Mucosa of rectum (tissue), 2 donors: ENCODE measurements at regions not wholly inside any gene's neighbourhood (a gene's known extent, or its start where the extent isn't known, plus 50 kb on each side); places are given as distances from the start of the nearest gene placed in this dataset.

Experiments
- H3K27ac ChIP-seq, 2 donors: one replicate each; pipeline ENCODE4 v1.7.0; 2013; ENCODE audit warnings: inconsistent platforms in 2 of 2, low read depth in 2 of 2, low read length in 2 of 2
- H3K27me3 ChIP-seq, 2 donors: one replicate each; pipeline ENCODE4 v1.7.0; 2013; ENCODE audit warnings: low read length in 2 of 2; ENCODE audit not compliant: control insufficient read depth in 2 of 2, insufficient read depth in 2 of 2
- H3K36me3 ChIP-seq, 2 donors: one replicate each; pipeline ENCODE4 v1.7.0; 2013; ENCODE audit warnings: low read length in 2 of 2; ENCODE audit not compliant: control insufficient read depth in 2 of 2, insufficient read depth in 2 of 2
- H3K4me1 ChIP-seq, 2 donors: one replicate each; pipeline ENCODE4 v1.7.0; 2013; ENCODE audit warnings: low read length in 2 of 2, mild to moderate bottlenecking in 1 of 2; ENCODE audit not compliant: control insufficient read depth in 2 of 2, insufficient read depth in 2 of 2
- H3K4me3 ChIP-seq, 2 donors: one replicate each; pipeline ENCODE4 v1.7.0; 2013; ENCODE audit warnings: low read length in 2 of 2
- H3K9ac ChIP-seq, 2 donors: one replicate each; pipeline ENCODE4 v1.7.0; 2013; ENCODE audit warnings: low read length in 2 of 2, low read depth in 1 of 2, mild to moderate bottlenecking in 1 of 2
- H3K9me3 ChIP-seq, 2 donors: one replicate each; pipeline ENCODE4 v1.7.0; 2013; ENCODE audit warnings: low read length in 2 of 2; ENCODE audit not compliant: control insufficient read depth in 2 of 2
- donor health status: healthy.
- donor health status: Normal muscosa, but diverticular disease.

DNA sequence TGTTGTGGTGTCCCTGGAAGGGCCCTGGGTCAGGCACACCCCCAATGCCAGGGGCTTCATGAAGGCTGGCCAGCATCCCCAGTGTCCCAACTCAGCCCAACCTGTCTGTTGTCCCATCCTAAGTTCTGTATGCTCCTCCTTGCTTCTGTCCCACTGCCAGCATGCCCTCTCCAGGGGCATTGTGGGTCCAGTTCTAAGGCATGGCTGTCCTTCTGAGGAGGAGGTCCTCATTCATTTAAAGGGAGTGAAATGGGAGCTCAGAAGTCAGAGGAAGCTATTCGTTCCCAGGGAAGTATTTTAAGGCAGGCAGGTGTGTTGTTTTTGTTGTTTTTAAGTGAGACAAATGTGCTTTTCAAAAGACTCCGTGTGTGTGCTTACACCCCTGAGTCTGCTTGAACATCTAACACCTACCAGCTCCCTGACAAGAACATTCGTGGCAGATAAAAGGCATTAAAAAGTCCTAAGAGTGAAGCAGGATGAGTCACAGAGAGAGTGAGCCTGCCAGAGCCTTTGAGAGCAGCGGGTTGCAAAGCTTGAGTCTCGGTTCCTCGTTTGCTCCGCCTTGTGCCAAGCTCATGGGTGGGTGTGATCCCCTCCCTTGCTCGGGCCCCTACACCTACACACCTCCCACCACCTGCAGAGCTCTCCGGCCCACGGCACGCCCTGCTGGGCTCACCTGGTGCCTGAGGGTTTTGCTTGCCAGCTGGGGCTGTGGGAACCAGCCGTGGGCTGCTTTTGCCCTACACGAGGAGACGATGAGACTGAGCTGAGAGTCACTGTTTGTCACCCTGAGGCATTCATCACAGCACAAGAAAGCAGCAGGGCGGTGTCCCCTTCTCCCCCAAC is 183.4 kb upstream of the TOPAZ1 start:
- H3K36me3 ChIP-seq: no peaks in the 10 kb centered on the region
- peaks cover 0 to 10% of the 10 kb centered on the region in 2 donors for H3K27me3 ChIP-seq
- no peak overlapping the region for H3K27ac ChIP-seq
- H3K4me3 ChIP-seq: no peak overlapping the region
- no peaks in the 10 kb centered on the region for H3K9me3 ChIP-seq
- H3K9ac ChIP-seq: no peak overlapping the region
- no peaks in the 10 kb centered on the region for H3K4me1 ChIP-seq

DNA sequence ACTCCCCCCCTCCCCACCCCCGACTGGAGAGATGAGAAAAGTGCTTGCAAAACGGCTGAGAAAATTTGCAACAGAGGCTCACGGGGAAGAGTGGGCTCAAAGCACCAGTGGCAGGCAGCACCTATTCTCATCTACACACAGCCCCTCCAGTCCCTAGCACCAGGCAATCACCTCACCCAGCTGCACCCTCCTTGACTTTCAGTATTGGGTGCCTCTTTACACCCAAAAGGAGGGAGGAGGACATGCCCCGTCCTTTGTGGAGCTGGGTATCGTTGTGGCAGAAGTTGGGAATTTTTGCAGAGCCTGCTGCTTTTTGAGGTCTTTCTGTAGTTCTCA is 182.8 kb upstream of the TOPAZ1 start:
- Histone ChIP-seq H3K27ac (no peak overlapping the region), H3K27me3 (peaks cover 0 to 10% of the 10 kb centered on the region in 2 donors), H3K4me1 (no peaks in the 10 kb centered on the region), H3K4me3 (no peak overlapping the region), H3K36me3 (no peaks in the 10 kb centered on the region), H3K9ac (no peak overlapping the region), H3K9me3 (no peaks in the 10 kb centered on the region)

DNA sequence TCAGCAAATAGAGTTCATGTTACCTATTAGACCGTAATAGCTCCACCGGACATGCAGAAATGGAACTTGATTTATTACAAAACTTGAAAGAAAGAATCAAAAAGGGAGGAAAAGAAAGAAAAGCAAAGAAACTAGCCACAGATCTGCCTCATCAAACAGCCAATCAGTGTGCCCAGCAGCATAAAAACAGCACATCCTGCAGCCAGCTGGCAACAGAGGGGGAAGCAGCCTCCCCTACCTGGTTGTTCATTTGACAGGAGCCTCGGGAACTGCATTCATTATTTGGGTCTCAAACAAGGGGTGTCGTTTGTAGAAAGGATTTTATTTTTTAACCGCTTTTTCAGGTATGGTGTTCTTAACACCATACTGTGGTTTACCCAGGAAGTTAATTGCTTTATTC is 181.5 kb upstream of the TOPAZ1 start:
- H3K27ac ChIP-seq: no peak overlapping the region

DNA sequence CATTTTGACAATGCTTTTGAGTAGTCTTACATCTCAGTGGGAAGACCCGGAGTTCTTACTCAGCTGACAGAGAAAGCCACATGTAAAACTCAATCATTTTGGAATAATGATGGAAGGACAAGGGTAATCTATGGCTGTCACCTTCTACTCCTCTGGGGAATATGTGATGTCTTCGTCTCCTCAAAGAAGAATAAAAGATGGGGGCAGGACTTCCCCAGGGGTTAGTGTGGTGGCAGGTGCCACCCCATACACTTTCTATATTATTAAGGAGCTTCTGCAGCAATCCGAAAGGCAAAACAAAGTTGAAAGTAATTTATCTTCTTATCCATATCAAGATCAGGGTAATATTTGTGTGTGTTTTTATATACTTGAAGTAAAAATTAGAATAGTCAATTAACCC is 180.4 kb upstream of the TOPAZ1 start:
- Histone ChIP-seq H3K36me3 (no peaks in the 10 kb centered on the region), H3K4me3 (no peak overlapping the region), H3K27ac (no peak overlapping the region), H3K4me1 (no peaks in the 10 kb centered on the region), H3K9me3 (no peaks in the 10 kb centered on the region), H3K27me3 (peaks cover 0 to 10% of the 10 kb centered on the region in 2 donors), H3K9ac (no peak overlapping the region)

More for the DNA sequence above, 181.5 kb upstream of the TOPAZ1 start:
- no peak overlapping the region for H3K4me3 ChIP-seq
- H3K27me3 ChIP-seq: peaks cover 0 to 10% of the 10 kb centered on the region in 2 donors
- no peak overlapping the region for H3K9ac ChIP-seq
- H3K4me1 ChIP-seq: no peaks in the 10 kb centered on the region
- H3K36me3 ChIP-seq: no peaks in the 10 kb centered on the region
- H3K9me3 ChIP-seq: no peaks in the 10 kb centered on the region

DNA sequence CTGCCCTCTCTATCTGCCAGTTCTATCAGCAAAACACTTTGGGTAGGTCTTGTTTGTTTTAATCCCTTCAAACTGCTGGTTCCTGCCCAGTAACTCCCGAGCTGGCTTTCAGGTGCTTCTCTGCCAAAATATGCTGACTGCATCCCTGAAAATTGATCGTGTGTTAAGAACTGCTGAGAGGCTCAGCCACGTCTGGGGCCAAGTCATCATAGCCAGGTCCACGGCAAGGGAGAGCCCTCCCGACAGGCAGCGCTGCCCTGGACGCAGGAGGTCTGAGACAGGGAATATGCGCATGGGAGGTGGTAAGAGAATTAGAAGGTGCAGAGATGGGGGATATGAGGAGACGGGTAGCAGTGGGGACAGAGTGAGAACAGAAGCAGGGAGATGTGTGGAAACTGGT is 179.7 kb upstream of the TOPAZ1 start:
- no peak overlapping the region for H3K9ac ChIP-seq
- H3K4me3 ChIP-seq: no peak overlapping the region
- H3K27ac ChIP-seq: no peak overlapping the region
- H3K4me1 ChIP-seq: no peaks in the 10 kb centered on the region
- peaks cover 0 to 10% of the 10 kb centered on the region in 2 donors for H3K27me3 ChIP-seq
- H3K9me3 ChIP-seq: no peaks in the 10 kb centered on the region
- H3K36me3 ChIP-seq: no peaks in the 10 kb centered on the region

DNA sequence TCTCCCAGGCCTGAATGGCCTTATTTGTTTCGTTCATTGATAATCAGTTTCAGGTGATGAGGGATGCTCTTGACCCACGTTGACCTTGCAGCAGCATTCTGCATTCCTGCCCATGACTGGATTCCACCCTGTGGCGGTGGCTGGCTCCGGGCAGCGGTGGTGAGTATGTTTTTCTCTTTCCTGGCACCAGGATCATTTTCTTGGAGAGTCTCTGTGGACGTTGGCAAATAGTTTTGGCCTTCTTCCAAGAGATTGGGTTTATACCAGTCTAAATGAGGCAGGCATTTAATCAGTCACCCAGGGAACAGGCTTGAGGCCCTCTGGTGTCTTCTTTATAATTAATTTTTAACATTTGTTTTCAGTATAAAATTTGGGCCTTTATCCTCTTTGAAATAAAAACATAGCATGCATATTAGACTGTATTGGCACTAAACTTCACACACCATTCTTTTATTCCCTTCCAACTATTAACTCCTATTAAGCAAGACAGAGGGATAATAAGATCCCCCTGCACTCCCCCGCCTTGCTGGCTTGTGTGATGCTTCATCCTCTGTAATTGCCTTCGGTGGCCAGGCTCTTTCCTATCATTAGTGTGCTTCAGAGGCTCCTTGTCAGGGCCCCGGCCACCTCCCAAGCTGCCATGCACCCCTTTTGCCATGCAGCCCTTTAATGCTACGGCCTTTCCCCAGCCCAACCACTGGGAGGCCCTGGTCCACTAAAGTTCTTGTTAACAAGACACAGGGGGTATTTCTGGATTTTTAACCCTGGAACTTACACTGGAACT is 176.2 kb upstream of the TOPAZ1 start:
- Histone ChIP-seq H3K9me3 (no peaks in the 10 kb centered on the region), H3K36me3 (no peaks in the 10 kb centered on the region), H3K27me3 (no peaks in the 10 kb centered on the region), H3K4me1 (no peaks in the 10 kb centered on the region), H3K4me3 (no peak overlapping the region), H3K9ac (no peak overlapping the region), H3K27ac (no peak overlapping the region)

DNA sequence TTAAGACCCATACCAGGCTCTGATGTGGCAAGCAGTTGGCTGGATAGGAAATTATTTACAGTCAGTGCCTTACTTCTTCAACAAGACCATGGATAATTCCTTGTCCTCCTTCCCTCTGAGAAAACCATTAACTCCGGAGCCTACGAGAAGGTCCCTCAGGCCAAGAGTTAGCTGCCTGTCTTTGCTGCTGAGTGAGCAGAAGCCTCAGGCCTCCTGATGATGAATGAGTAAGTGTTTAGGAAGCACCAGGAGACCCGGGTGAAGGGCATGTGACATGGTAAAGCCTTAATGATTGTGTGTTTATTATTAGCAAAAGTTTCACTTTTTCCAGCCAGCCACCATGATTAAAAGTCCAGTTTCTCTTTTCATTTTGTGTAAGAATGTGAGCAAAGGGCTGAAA is 174.9 kb upstream of the TOPAZ1 start:
- no peaks in the 10 kb centered on the region for H3K4me1 ChIP-seq
- no peak overlapping the region for H3K27ac ChIP-seq
- H3K27me3 ChIP-seq: no peaks in the 10 kb centered on the region
- H3K9ac ChIP-seq: no peak overlapping the region
- no peaks in the 10 kb centered on the region for H3K9me3 ChIP-seq
- no peak overlapping the region for H3K4me3 ChIP-seq
- H3K36me3 ChIP-seq: no peaks in the 10 kb centered on the region

DNA sequence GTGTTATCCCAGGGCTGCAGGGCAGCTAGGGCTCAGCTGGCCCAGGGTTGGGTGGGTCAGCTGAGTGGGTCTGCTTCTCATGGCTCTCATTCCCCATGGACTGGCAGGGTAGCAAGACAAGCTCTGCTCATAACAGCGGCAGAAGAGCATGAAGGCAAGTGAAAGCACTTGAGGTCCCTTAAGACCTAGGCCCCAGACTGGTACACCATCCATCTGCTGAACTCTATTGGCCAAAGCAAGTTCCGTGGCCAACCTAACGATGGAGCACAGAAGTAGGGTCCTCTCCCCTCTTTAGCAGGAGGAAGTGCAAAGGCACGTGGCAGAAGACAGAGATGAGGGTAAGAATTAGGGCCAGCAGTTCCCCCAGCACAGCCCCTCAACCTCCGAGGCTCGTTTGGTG is 174.3 kb upstream of the TOPAZ1 start:
- Histone ChIP-seq H3K27me3 (no peaks in the 10 kb centered on the region), H3K9me3 (no peaks in the 10 kb centered on the region), H3K9ac (no peak overlapping the region), H3K27ac (no peak overlapping the region), H3K4me3 (no peak overlapping the region), H3K4me1 (no peaks in the 10 kb centered on the region), H3K36me3 (no peaks in the 10 kb centered on the region)

DNA sequence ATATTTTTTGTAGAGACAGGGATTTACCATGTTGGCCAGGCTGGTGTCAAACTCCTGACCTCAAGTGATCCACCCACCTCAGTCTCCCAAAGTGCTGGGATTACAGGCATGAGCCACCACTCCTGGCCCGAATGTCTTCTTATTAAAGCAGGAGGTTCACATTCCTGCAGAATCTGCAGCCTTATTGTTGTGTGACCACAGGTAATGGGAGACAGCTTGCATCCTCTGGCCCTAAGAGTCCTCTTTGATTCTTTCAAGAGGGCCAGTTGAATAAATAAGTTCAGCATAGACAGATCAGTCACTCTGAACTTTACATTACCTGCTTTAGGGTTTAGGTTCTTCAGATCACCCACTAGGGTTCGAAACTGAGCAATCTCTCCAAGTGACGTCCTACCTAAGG is 172.9 kb upstream of the TOPAZ1 start:
- H3K27ac ChIP-seq: no peak overlapping the region
- no peak overlapping the region for H3K4me3 ChIP-seq
- no peaks in the 10 kb centered on the region for H3K27me3 ChIP-seq
- no peaks in the 10 kb centered on the region for H3K9me3 ChIP-seq
- H3K4me1 ChIP-seq: no peaks in the 10 kb centered on the region
- no peak overlapping the region for H3K9ac ChIP-seq
- no peaks in the 10 kb centered on the region for H3K36me3 ChIP-seq

DNA sequence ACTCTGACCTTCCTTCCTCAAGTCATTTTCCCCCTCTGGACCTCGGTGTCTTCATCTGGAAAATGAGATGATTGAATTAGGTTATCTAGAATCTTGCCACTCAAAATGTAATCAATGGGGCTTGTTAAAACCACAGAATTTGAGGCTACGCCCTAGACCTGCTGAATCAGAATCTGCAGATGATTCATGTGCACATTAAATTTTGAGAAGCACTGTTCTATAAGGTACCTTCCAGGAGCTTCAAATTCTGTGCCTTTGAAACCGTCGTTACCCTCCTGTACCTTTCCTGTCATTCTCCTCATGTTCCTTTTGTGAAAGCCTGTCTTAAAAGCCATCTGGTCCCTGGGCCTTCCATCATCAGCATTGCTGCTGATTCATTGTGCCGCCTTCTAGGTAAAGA is 172.4 kb upstream of the TOPAZ1 start:
- H3K4me1 ChIP-seq: no peaks in the 10 kb centered on the region
- H3K9ac ChIP-seq: no peak overlapping the region
- no peak overlapping the region for H3K27ac ChIP-seq
- no peaks in the 10 kb centered on the region for H3K9me3 ChIP-seq
- no peaks in the 10 kb centered on the region for H3K36me3 ChIP-seq
- no peaks in the 10 kb centered on the region for H3K27me3 ChIP-seq
- no peak overlapping the region for H3K4me3 ChIP-seq
